Endothelial cell of umbilical vein (primary cell): ENCODE measurements at regions not wholly inside any gene's neighbourhood (a gene's known extent, or its start where the extent isn't known, plus 50 kb on each side); places are given as distances from the start of the nearest gene placed in this dataset.

Experiments used
- BruUV-seq: library from RNA; stranded (reverse); fragments of 400-500 nt; replicated peaks from 2 replicates; lab custom pipeline; 2021; lab: Mats Ljungman, UMichigan
- CTCF ChIA-PET: fragments of 300-600, 350-600 bp; sonication (Branson Sonifier 250); formaldehyde crosslinking; loops from one replicate; lab custom pipeline; 2021; ENCODE audit warnings: antibody characterized with exemption, inconsistent platforms; lab: Charles Lee
- POLR2A ChIA-PET: fragments of 300-600, 350-600 bp; sonication (Branson Sonifier 250); formaldehyde crosslinking; loops from one replicate; lab custom pipeline; 2021; ENCODE audit warnings: antibody characterized with exemption, inconsistent platforms; lab: Charles Lee
- DNase-seq: peaks from one replicate; pipeline ENCODE4 v3.0.0-alpha.2; 2011; ENCODE audit warnings: low read depth, low spot score
- FAIRE-seq: peaks from 2 replicates; lab custom pipeline; 2011; peaks lifted over from hg19 to GRCh38; lab: Jason Lieb, UNC
- H2AFZ ChIP-seq: 2 replicates; pipeline ENCODE4 v1.6.0; 2012; ENCODE audit warnings: low read depth, low read length, control low read depth, inconsistent platforms
- H3K27ac ChIP-seq: 2 replicates; pipeline ENCODE4 v1.5.1; 2011; ENCODE audit warnings: low read depth, mild to moderate bottlenecking, control low read depth, low read length, moderate library complexity; ENCODE audit not compliant: insufficient read depth
- H3K27me3 ChIP-seq, 2 experiments: 2 replicates each; pipeline versions ENCODE4 v1.6.0 to v1.6.1; 2011; ENCODE audit warnings: low read length in 2 of 2, mixed read lengths in 1 of 2; ENCODE audit not compliant: control insufficient read depth in 2 of 2, insufficient read depth in 2 of 2
- H3K36me3 ChIP-seq, 2 experiments: 2 replicates in 1 of 2; 3 replicates in 1 of 2; pipeline ENCODE4 v1.5.1; 2011; ENCODE audit warnings: low read length in 2 of 2, mild to moderate bottlenecking in 1 of 2, moderate library complexity in 1 of 2; ENCODE audit not compliant: control insufficient read depth in 2 of 2, insufficient read depth in 2 of 2; ENCODE audit errors: extremely low read depth in 1 of 2
- H3K4me1 ChIP-seq: 3 replicates; pipeline ENCODE4 v1.5.1; 2011; ENCODE audit warnings: mild to moderate bottlenecking, low read length; ENCODE audit not compliant: control insufficient read depth, insufficient read depth; ENCODE audit errors: extremely low read depth
- H3K4me2 ChIP-seq: 2 replicates; pipeline ENCODE4 v1.6.1; 2011; ENCODE audit warnings: low read length, control low read depth, mixed read lengths; ENCODE audit not compliant: insufficient read depth
- H3K4me3 ChIP-seq, 3 experiments: fragments of 200-600 bp in 1 of 3; sonication (generic), shearing (Covaris generic) in 1 of 3; replicated peaks in 1 of 3; 2 replicates each; pipeline ENCODE4 v1.5.1; 2011 to 2016; ENCODE audit warnings: control low read depth in 3 of 3, low read length in 3 of 3, mild to moderate bottlenecking in 2 of 3, inconsistent platforms in 1 of 3, low read depth in 1 of 3, moderate library complexity in 1 of 3; ENCODE audit not compliant: insufficient read depth in 1 of 3
- H3K79me2 ChIP-seq: 2 replicates; pipeline ENCODE4 v1.6.0; 2012; ENCODE audit warnings: low read length, inconsistent platforms; ENCODE audit not compliant: control insufficient read depth, insufficient read depth
- H3K9ac ChIP-seq: replicated peaks from 2 replicates; pipeline ENCODE3; 2011; ENCODE audit warnings: low read length, control low read depth; ENCODE audit not compliant: insufficient read depth; ENCODE audit errors: extremely low read depth
- H3K9me1 ChIP-seq: replicated peaks from 3 replicates; pipeline ENCODE4 v1.6.0; 2011; ENCODE audit warnings: mild to moderate bottlenecking, low read length; ENCODE audit not compliant: control insufficient read depth, insufficient read depth; ENCODE audit errors: extremely low read depth
- H3K9me3 ChIP-seq: replicated peaks from 2 replicates; pipeline ENCODE4 v1.5.1; 2012; ENCODE audit warnings: low read length, inconsistent platforms; ENCODE audit not compliant: control insufficient read depth, insufficient read depth
- H4K20me1 ChIP-seq: replicated peaks from 2 replicates; pipeline ENCODE3; 2011; ENCODE audit warnings: mild to moderate bottlenecking, low read length; ENCODE audit not compliant: control insufficient read depth, insufficient read depth; ENCODE audit errors: extremely low read depth
- CTCF ChIP-seq, 2 donors: IDR thresholded peaks; 1 replicate in 1 of 2; 2 replicates in 1 of 2; pipeline ENCODE4 v1.5.1; 2011; ENCODE audit warnings: low read length in 2 of 2, mild to moderate bottlenecking in 2 of 2, moderate library complexity in 2 of 2, control low read depth in 1 of 2, inconsistent platforms in 1 of 2, low read depth in 1 of 2; ENCODE audit not compliant: insufficient read depth in 1 of 2; ENCODE audit errors: extremely low read depth in 1 of 2
- EZH2 ChIP-seq: IDR thresholded peaks from 2 replicates; pipeline ENCODE4 v1.6.1; 2012; ENCODE audit warnings: borderline replicate concordance, low read depth, mild to moderate bottlenecking, moderate library complexity, low read length, inconsistent platforms; ENCODE audit not compliant: severe bottlenecking
- FOS ChIP-seq: IDR thresholded peaks from 2 replicates; pipeline ENCODE4 v1.6.1; 2011; ENCODE audit warnings: mild to moderate bottlenecking, low read length, moderate library complexity, borderline replicate concordance; ENCODE audit not compliant: insufficient read depth
- GATA2 ChIP-seq: IDR thresholded peaks from 2 replicates; pipeline ENCODE4 v1.7.0; 2011; ENCODE audit warnings: low read depth, mild to moderate bottlenecking, moderate library complexity, mixed read lengths, low read length; ENCODE audit not compliant: insufficient read length, insufficient read depth
- JUN ChIP-seq: IDR thresholded peaks from 2 replicates; pipeline ENCODE4 v1.6.1; 2011; ENCODE audit warnings: borderline replicate concordance, low read depth; ENCODE audit not compliant: insufficient read length, insufficient read depth
- MAX ChIP-seq: IDR thresholded peaks from 2 replicates; pipeline ENCODE4 v1.6.1; 2011; ENCODE audit not compliant: insufficient read depth, insufficient read length
- MYC ChIP-seq: IDR thresholded peaks from one replicate; pipeline ENCODE4 v1.6.1; 2011; ENCODE audit warnings: mild to moderate bottlenecking, low read depth, low read length
- POLR2A ChIP-seq: IDR thresholded peaks from 2 replicates; pipeline ENCODE4 v1.6.1; 2012; ENCODE audit warnings: low read depth, mild to moderate bottlenecking, control low read depth, low read length
- POLR2AphosphoS5 ChIP-seq: IDR thresholded peaks from 2 replicates; pipeline ENCODE4 v1.6.1; 2012; ENCODE audit warnings: low read depth, mild to moderate bottlenecking, control low read depth, low read length, moderate library complexity; ENCODE audit not compliant: insufficient read depth
- dilution Hi-C: fragments of 300-500 bp; cut with MboI; formaldehyde crosslinking; loops from one replicate; pipeline ENCODE4 v1.15.0; 2019; ENCODE audit warnings: low sequenced_read_pairs; ENCODE audit not compliant: extremely low pct_ligation_motif_present
- intact Hi-C: fragments of 100-400 bp; cut with micrococcal nuclease; formaldehyde crosslinking; loops from one replicate; pipeline ENCODE4 v1.10.0; 2022

GRCh38 chr1:115462566-115463076 lies 124.6 kb upstream of the NGF start:
- H3K36me3 ChIP-seq = no peaks in the 10 kb centered on the region
- H3K27ac ChIP-seq = no peak overlapping the region
- no peak for DNase-seq
- no peaks in the 10 kb centered on the region for H3K9me3 ChIP-seq
- no peaks in the 10 kb centered on the region for H3K79me2 ChIP-seq
- TF ChIP-seq MYC (no peak), POLR2AphosphoS5 (no peak), FOS (no peak), EZH2 (no peak), CTCF (IDR thresholded peaks at IDR 0.05; ENCODE audit: extremely low read depth in 1 of 2, insufficient read depth in 1 of 2, low read depth in 1 of 2, low read length in 2 of 2) (no peak), GATA2 (no peak), POLR2A (no peak), MAX (no peak), JUN (no peak)
- H3K27me3 ChIP-seq = no peaks in the 10 kb centered on the region
- dilution Hi-C loops = no loop called here
- ChIA-PET POLR2A (interaction anchor here (0.5 kb wide), 1 partner anchor 42 kb away, joined by 6 read pairs; no protein-coding TSS in a partner anchor), CTCF (no interaction called here)
- no peak for FAIRE-seq
- no peaks in the 10 kb centered on the region for H3K4me1 ChIP-seq
- no peak overlapping the region for H3K4me3 ChIP-seq
- no peak overlapping the region for H2AFZ ChIP-seq
- BruUV-seq = no TSS peak
- no peak overlapping the region for H3K9ac ChIP-seq
- H3K4me2 ChIP-seq = no peak overlapping the region
- no peaks in the 10 kb centered on the region for H3K9me1 ChIP-seq
- no peaks in the 10 kb centered on the region for H4K20me1 ChIP-seq
- intact Hi-C loops = loop anchor here (10.0 kb wide), 1 partner anchor 488 kb away; no protein-coding TSS in a partner anchor
